HG03066 (cell line): ENCODE measurements at regions not wholly inside any gene's neighbourhood (a gene's known extent, or its start where the extent isn't known, plus 50 kb on each side); places are given as distances from the start of the nearest gene placed in this dataset.

Experiments
- ATAC-seq: cut with Tn5 transposase; IDR thresholded peaks from one replicate; pipeline ENCODE4 v1.9.1; 2021; ENCODE audit warnings: low read depth; ENCODE audit not compliant: unreplicated experiment

- ATAC-seq = no peak
Measured at GRCh38 chr3:177721864-177722785, 524.8 kb upstream of the TBL1XR1 start.

DNA sequence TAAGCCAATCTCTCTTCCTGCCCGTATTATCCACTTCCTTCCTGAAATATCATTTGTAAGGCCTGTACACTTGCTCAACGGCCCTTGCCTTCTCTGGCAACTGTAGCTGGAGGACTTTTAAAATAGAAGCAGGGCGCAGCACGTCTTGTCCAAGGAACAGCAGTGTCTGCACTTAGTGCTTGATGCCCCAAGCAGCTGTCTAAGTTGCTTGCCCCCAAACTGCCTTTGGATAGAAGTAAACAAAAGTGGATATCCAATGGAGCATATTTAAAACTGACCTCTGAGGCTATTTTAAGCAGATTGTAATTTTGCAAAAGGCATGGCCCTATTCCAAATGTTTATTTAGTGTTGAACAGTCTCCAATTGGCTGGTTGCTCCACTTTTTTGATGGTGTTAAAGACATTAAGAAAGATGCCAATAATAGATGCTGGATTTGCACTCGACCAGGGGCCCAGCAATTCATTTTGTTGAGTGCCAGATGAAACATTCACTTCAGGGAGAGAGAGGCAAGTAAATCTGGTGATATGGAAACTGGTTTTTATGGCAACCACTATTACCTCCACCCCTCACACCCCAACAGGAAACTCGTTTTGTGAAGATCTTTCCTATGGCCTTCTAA, 526.8 kb upstream of the TBL1XR1 start:
- ATAC-seq = no peak

GRCh38 chr3:177725165-177725564, 527.9 kb upstream of the TBL1XR1 start:
- ATAC-seq = no peak

DNA sequence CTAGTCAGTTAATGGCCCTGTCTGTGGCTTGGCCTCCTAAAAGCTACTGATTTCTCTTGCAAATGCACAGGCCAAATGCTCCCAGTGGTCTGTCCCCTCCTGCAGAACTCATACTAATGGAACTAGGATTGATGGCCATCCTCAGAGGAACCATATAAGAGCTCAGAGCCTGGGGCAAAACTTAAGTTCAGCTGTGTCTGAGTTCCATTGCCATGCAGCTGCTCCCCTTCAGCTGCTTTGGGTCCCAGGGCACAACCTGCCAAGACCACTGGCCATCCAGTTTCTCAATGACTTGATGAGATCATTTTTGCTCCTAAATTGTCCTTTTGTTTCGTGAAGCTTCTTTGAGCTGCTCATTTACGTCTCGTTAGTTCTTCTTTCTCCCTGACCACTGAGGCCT, 529.5 kb upstream of the TBL1XR1 start:
- no peak for ATAC-seq

DNA sequence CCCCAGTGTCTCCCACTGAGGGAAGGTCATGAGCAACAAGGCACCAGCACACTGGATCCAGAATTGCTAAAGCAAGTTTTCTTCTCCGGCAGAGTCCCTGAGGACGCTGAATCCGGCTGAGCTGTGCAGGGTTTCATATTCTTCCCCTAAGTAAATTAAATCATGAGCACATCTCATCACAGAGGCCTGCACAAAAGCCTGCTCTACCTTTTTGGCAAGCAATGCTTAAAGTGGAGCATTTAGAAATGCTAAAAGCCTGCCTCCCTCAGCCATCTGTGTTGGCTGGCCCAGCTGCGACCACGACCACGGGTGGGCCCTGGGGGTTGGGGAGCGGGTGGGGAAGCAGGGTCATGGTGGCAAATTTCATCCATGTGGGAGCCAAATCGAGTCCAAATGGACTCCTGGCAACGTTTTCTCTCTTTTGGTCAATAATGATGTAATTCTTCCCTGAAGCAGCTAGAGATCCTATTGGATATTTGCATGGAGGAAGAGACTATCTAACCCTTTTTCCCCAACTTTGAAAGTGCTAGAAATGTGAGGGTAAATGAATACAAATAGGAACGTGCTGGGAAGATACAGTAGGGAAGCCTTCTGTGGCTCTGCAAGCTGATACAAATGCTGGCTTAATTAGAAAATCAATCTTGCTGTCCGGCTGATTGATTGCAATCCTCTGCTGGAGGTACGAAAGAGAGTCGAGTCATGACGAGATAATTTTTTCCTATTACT, 532.8 kb upstream of the TBL1XR1 start:
- ATAC-seq = no peak

GRCh38 chr3:177730814-177731213, 533.5 kb upstream of the TBL1XR1 start:
- ATAC-seq = no peak

DNA sequence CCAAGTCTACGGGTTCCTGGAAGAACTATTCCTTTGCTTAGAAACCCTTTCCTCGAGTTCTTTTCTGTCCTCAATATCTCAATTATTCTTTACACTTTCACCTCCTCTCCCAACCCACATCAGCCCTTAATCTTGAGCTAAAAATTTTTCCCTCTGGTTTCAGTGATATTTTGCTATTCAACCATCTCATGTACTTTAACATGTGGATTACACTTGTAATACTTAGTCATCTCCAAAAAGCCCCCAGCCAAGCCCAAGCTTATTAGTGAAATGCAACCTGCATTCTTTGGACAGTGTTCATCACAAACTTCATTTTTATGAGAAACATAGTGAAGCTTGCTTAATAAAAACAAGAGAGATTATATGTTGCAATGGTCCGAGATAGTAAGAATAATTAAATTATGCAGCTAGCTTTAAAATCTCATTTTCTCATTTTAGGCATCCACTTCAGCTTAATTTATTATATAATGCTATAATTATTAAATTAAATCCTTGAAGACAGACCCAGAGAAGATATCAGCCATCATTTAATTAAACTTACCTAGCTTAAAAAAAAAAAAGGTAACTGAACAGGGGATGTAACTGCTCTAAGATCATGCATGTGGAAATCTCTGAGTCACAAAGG, 534.5 kb upstream of the TBL1XR1 start:
- ATAC-seq = no peak

GRCh38 chr3:177733233-177733632, 536.0 kb upstream of the TBL1XR1 start:
- no peak for ATAC-seq

- ATAC-seq = no peak
Measured at GRCh38 chr3:177733936-177734335, 536.7 kb upstream of the TBL1XR1 start.

GRCh38 chr3:177735431-177735830, 538.1 kb upstream of the TBL1XR1 start:
- ATAC-seq = no peak

DNA sequence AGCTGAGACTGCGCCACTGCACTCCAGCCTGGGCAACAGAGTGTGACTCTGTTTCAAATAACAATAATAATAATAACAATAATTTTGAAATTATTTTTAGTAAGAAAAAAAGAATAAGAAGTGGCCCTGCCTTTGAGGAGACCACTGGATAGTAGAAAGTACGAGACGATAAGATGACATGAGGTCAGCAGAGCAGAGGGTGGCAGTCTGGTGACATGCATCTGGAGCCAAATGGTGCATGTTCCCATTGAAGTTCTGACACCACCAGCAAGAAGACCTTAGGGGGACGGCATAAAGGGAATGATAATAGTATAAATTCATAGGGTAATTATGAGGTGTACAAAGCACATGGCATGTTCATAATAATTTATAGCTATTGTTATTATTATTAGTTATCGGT, 542.2 kb upstream of the TBL1XR1 start:
- ATAC-seq = no peak

DNA sequence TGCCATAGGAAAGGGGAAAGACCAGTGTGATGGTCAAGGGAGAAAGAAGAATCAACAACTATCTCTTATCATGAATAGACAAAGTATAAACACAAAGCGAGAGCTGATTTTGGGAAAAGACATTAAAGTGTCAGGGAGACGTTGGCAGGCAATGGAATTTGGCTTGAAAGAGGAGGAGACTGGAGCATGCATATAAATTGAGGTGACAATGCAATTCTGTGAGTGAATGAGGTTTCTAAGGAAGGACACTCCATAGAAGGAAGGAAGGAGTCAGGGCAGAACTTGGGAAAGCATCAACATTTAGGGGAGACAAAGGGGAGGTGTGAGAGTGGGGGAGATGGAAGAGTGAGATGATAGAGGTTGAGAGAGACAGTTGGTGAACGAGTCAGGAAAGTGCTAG, 543.0 kb upstream of the TBL1XR1 start:
- no peak for ATAC-seq

GRCh38 chr3:177742273-177742672, 545.0 kb upstream of the TBL1XR1 start:
- ATAC-seq = no peak

DNA sequence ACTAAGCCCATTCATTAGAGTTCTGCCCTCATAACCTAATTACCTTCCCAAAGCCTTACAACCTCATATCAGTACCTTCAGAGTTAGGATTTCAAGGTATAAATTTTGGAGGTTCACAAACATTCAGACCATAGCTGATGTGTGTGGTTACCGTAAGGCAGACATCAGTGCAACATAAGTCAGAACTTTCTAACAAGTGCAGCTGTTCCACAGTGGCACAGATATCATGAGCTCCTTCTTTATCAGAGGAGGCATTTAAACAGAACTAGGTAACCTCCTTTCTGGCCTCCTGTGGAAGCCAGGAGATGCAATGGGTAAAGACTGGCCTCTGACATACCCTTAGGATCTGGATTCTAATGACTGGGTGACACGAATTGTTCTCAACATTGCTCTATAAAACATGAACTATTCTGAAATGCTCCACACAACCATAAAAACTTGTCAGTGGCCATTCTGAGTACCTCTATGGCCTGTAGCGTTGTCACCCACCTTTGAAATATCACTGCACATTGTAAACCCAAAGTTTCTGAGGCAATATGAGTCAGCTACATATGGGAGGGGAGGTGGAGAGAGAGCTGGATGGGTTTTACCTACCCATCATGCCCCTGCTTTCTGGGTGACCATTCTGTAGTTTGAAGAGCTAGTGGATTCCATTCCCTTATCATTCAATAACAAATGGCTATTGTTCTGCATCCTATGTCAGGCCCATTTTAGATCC, 546.0 kb upstream of the TBL1XR1 start:
- ATAC-seq = no peak

DNA sequence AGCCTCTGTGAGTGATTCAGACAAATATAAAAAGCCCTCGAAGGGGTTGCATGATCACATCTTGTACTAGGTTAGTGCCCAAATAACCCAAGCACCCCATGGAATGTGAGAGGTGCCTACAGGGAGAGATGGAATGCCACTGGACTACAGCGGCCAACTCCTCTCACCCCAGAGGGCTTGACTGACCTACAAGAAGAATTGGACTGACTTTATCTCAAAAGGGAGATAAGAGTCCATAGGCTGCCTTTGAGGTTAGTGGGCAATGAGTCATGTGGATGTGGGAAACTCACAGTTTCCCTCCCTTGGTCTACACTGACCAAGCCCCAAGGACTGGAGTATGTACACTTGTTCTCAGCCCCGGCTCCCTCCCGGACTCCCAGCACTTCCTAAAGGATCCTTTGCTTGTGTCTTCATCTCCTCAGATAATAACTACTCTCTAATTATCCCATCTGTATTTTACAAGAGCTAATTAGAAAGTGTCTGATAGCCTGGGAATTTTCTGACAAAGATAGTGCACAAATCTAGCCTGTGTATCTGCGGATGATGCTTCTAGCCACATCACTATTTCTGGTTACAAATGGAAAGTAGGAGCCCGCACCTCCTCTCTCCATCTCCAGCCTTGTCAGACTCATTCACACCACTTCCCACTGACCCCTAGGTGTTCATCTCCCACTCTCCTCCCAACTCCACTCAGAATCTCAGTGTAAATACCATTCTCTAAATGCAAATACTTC, 547.8 kb upstream of the TBL1XR1 start:
- ATAC-seq = no peak

GRCh38 chr3:177745607-177746005, 548.3 kb upstream of the TBL1XR1 start:
- no peak for ATAC-seq

GRCh38 chr3:177746337-177746933, 549.2 kb upstream of the TBL1XR1 start:
- ATAC-seq = no peak

DNA sequence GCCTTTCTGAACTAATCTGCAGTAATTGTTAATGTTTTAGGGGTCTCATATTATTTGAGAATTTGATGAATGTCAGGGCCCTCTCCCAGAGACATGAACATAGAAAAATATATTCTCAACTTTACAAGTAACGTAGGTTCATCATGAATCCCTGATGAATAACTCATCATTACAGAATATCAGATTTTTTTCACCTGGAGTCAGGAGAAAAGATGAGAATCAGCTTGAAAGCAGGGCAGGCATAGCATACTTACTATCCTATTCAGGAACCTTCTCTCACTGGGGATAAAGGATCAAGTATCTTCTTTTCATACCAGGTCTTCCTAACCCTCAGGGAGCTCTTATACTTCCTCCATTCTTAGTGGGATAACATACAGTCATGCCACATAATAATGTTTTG, 552.6 kb upstream of the TBL1XR1 start:
- no peak for ATAC-seq

DNA sequence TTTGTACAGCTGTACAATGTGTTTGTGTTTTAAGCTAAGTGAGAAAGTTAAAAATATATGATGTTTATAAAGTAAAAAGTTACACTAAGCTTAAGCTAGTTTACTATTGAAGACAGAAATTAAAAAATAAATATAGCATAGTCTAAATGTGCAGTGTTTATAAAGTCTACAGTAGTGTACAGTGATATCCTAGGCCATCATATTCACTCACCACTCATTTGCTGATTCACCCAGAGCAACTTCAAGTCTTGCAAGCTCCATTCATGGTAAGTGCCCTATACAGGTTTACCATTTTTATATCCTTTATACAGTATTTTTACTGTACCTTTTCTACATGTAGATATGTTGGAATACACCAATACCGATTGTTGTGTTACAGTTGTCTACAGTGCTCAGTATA, 553.2 kb upstream of the TBL1XR1 start:
- no peak for ATAC-seq
